Neuron (in vitro differentiated cells): ENCODE measurements at regions not wholly inside any gene's neighbourhood (a gene's known extent, or its start where the extent isn't known, plus 50 kb on each side); places are given as distances from the start of the nearest gene placed in this dataset.
"Not testable (repeated sequence)": the region's sequence is repeated elsewhere in the genome, so short reads cannot be mapped to it uniquely, and the experiment has no call there.

Source experiments
- H2AFZ ChIP-seq: one replicate; pipeline ENCODE4 v1.6.1; 2013; ENCODE audit warnings: low read depth, mild to moderate bottlenecking, inconsistent platforms, low read length, moderate library complexity
- H3K27me3 ChIP-seq: one replicate; pipeline ENCODE4 v1.6.1; 2013; ENCODE audit warnings: low read length; ENCODE audit not compliant: insufficient read depth
- H3K36me3 ChIP-seq: one replicate; pipeline ENCODE4 v1.6.1; 2013; ENCODE audit warnings: low read length; ENCODE audit not compliant: insufficient read depth
- H3K4me1 ChIP-seq: one replicate; pipeline ENCODE4 v1.6.1; 2013; ENCODE audit warnings: low read length; ENCODE audit not compliant: insufficient read depth
- H3K4me3 ChIP-seq: 2 replicates; pipeline ENCODE4 v1.5.1; 2013; ENCODE audit warnings: mild to moderate bottlenecking, low read length, moderate library complexity
- H3K9me3 ChIP-seq: one replicate; pipeline ENCODE4 v1.6.1; 2013; ENCODE audit warnings: low read length

DNA sequence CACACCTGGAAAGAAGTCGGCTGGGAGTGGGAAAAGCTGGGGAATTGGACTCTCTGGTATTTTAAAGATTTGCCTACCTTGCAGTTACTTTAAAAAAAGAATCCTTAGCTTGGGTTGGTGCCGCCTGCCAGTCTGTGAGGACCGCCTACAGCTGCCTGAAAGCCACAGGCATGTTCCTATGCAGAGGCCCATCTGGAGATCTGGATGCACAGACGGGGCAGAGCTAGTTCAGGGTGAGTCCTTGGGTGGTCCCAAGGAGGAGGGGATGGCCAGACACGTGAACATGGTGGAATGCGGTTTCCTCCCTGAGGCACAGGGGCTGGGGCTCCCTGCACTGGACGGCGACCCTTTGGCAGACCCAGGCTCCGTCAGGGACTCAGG lies 113.2 kb upstream of the IQSEC1 start:
- Histone ChIP-seq H3K36me3 (no peaks in the 10 kb centered on the region), H3K27me3 (no peaks in the 10 kb centered on the region)

DNA sequence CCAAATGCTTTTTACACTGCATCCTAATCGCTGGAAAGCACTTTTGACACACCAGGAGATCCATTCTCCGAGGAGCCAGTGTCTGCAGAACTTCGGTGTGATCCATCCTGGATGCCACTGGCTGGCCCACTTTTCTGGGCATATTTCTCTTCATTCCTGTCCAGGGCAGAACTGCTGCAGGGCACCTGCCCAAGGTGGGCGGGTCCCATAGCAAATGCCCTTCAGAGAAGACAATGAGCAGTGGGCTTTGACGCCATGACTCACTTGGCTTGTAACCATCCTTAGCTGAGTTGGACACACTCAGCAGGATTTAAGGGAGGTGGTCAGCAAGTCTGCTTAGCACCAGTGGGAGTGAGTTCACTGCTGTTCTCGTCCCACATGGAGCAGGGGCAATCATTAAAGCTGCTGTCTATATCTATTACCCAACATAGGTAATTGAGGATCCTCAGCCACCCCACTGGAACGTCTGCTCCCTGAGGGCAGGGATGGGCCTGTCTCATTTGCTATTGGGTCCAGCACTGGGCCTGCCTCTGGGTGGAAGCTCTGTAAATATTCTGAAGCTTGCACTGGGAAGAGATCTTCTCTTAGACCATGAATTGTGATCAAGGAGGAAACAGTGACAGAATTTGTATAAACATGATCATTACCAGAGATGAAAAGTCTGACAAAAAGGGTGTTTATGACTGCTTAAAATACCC lies 112.7 kb upstream of the IQSEC1 start:
- Histone ChIP-seq H3K27me3 (no peaks in the 10 kb centered on the region), H3K36me3 (no peaks in the 10 kb centered on the region), H2AFZ (no peak overlapping the region), H3K9me3 (no peaks in the 10 kb centered on the region), H3K4me1 (no peaks in the 10 kb centered on the region), H3K4me3 (no peak overlapping the region)

More for the DNA sequence above, 113.2 kb upstream of the IQSEC1 start:
- no peaks in the 10 kb centered on the region for H3K9me3 ChIP-seq
- no peaks in the 10 kb centered on the region for H3K4me1 ChIP-seq
- no peak overlapping the region for H2AFZ ChIP-seq
- H3K4me3 ChIP-seq = no peak overlapping the region

DNA sequence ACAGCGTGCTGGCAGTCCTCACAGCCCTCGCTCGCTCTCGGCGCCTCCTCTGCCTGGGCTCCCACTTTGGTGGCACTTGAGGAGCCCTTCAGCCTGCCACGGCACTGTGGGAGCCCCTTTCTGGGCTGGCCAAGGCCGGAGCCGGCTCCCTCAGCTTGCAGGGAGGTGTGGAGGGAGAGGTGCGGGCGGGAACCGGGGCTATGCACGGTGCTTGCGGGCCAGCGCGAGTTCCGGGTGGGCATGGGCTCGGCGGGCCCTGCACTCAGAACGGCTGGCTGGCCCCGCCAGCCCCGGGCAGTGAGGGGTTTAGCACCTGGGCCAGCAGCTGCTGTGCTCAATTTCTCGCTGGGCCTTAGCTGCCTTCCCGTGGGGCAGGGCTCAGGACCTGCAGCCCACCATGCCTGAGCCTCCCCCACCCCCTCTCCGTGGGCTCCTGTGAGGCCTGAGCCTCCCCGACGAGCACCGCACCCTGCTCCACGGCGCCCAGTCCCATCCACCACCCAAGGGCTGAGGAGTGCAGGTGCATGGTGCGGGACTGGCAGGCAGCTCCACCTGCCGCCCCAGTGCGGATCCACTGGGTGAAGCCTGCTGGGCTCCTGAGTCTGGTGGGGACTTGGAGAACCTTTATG lies 106.5 kb upstream of the IQSEC1 start:
- not testable (repeated sequence) for H3K9me3 ChIP-seq, H3K4me1 ChIP-seq, H2AFZ ChIP-seq, H3K27me3 ChIP-seq, H3K36me3 ChIP-seq, H3K4me3 ChIP-seq

DNA sequence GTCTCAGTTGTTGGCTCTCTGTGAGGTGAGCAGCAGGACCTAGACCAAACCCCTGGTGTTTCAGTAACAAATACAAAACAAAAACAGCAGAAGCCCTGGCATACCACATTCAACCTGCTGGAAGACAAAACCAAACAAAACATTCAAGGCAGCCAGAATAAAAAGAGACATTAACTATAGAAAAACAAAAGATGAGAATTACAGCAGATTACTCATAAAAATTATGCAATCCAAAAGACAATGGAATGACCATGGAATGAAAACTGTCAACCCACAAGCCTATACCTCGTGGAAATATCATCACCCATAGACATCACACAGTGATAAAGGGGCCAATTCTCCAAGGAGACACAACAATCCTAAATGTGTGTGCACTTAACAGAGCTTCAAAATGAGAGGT lies 106.0 kb upstream of the IQSEC1 start:
- Histone ChIP-seq H3K36me3 (no peaks in the 10 kb centered on the region), H3K9me3 (peaks cover 9% of the 10 kb centered on the region), H2AFZ (no peak overlapping the region), H3K4me3 (no peak overlapping the region), H3K4me1 (no peaks in the 10 kb centered on the region), H3K27me3 (no peaks in the 10 kb centered on the region)

DNA sequence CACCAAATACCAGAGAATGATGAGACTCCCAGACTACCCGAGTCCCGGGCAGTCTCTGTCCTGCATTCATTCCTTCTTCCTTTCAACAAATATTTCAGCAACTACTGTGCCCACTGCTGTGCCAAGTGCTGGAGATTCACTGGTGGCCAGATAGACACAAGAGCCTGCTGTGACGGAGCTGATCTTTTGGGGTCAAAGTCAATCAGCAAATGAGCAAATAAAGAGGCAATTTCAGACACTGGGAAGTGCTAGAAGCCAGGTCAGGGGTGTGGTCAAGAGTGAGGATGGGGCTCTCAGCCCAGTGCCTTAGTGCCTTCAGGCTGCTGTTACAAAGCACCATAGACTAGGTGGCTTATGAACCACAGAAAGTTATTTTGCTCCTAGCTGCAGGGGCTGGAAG lies 104.9 kb upstream of the IQSEC1 start:
- no peak overlapping the region for H3K4me3 ChIP-seq
- H3K27me3 ChIP-seq = no peaks in the 10 kb centered on the region
- H3K9me3 ChIP-seq = peaks cover 9% of the 10 kb centered on the region
- no peaks in the 10 kb centered on the region for H3K36me3 ChIP-seq
- no peaks in the 10 kb centered on the region for H3K4me1 ChIP-seq
- H2AFZ ChIP-seq = no peak overlapping the region

DNA sequence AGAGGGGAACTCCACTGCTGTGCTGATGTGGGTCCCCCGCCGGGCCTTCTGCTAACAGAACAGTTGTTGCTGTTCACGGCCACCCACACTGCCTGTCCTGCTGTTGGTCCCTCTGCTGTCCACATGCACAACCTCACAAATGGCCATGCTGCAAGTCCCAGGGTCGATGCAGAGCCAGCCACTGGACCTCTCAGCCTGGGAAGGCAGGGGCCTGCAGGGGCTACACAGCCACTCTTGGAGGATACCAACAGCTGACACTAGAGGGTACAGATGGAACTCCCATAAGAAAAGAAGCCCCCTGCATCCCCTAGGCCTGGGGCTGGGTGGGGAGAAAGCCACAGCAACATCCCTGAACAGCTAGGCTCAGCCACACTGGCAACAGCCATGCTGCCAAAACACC lies 104.4 kb upstream of the IQSEC1 start:
- no peak overlapping the region for H2AFZ ChIP-seq
- peaks cover 9% of the 10 kb centered on the region for H3K9me3 ChIP-seq
- no peak overlapping the region for H3K4me3 ChIP-seq
- no peaks in the 10 kb centered on the region for H3K27me3 ChIP-seq
- no peaks in the 10 kb centered on the region for H3K4me1 ChIP-seq
- no peaks in the 10 kb centered on the region for H3K36me3 ChIP-seq

DNA sequence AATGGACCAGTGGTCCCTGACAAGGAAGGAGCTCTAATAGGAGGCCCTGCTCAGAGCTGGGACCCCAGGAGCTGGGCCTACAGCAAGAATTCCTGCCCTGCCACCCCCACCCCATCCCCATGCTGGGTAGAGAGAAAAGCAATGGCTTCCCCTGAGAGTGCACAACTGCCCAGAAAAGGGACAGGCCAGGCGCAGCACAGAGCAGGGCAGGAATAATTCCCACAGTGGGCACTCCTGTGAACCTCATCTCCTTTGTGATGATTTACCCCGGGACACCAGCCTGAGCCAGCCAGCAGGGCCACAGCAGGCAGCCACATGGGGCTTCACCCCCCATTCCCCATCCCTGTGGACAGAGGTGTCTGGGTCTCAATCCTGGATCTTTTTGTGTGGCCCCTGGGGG lies 104.0 kb upstream of the IQSEC1 start:
- Histone ChIP-seq H3K27me3 (no peaks in the 10 kb centered on the region), H2AFZ (no peak overlapping the region), H3K36me3 (no peaks in the 10 kb centered on the region), H3K9me3 (peaks cover 9% of the 10 kb centered on the region), H3K4me3 (no peak overlapping the region), H3K4me1 (no peaks in the 10 kb centered on the region)

DNA sequence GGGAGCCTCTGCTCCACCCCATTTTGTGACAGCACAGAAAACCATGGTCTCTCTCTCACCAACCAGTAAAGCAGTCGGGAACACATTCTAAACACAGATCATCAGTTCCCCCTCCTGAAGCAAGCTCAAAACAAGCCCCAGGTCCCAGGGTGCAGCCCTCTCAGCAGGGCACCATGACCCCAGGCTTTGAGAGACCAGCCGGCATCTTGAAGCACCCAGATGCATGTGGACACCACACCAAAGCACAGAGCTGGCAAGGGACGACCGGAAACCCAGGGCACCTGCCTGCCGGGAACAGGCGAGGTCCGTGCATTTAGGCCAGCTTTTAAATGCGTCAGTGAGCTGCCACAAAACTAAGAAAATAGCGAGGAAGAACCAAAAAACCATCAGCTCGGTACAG lies 103.2 kb upstream of the IQSEC1 start:
- no peaks in the 10 kb centered on the region for H3K36me3 ChIP-seq
- no peak overlapping the region for H2AFZ ChIP-seq
- H3K27me3 ChIP-seq = no peaks in the 10 kb centered on the region
- H3K4me1 ChIP-seq = no peaks in the 10 kb centered on the region
- peaks cover 9% of the 10 kb centered on the region for H3K9me3 ChIP-seq
- no peak overlapping the region for H3K4me3 ChIP-seq

DNA sequence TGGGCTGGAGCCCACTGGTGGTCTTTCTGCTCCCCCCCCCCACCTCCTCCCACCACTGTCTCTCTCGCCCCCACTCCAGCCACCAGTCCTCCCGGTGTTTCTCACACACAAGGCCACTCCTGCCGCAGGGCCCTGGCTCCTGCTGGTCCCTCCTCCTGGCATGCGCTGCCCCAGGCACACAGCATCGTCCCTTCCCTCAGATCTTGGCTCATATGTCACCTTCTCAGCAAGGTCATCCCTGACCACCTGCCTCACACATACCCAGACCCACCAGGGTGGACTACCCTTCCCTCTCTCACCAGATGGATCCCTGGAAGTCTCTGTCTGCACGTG lies 101.5 kb upstream of the IQSEC1 start:
- Histone ChIP-seq H3K27me3 (no peaks in the 10 kb centered on the region), H3K36me3 (no peaks in the 10 kb centered on the region), H3K4me3 (no peak overlapping the region), H2AFZ (no peak overlapping the region), H3K4me1 (no peaks in the 10 kb centered on the region), H3K9me3 (peaks cover 9% of the 10 kb centered on the region)

DNA sequence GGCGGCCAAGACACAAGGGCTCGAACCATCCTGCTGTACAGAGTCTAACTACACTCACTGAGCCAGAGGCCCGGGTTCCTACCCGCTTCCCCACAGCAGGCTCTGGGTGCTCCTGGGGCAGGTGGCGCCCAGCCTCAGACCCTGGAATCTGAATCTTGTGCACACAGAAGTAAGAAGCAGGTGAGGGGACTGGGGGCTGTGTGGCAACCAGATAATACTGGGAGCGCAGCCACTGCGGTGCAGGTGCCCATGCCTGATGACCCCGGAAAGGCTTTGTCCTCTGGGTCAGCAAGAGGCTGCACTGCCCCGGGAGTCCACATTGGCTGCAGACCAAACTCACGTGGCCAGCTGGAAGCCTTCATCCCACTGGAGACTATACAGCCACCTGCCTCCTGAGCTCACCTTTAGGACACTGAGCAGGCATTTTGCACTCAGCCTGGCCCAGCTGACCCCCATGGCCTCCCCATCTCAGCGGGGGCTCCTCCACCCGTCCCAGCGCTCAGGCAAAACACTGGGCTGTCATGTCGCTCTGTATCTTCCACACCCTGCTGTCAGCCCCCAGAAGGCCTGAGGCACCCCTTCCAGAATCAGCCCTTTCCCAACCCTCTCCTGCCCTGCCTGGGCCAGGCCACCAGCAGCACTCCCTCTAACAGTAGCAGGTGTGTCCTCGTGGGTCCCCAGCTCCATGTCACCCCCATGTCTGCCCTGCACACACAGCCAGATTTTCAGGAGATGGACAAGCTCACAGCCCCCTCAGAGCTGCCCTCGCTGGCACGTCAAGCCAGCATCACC lies 101.0 kb upstream of the IQSEC1 start:
- H3K9me3 ChIP-seq = peaks cover 7% of the 10 kb centered on the region
- no peaks in the 10 kb centered on the region for H3K36me3 ChIP-seq
- no peak overlapping the region for H2AFZ ChIP-seq
- no peak overlapping the region for H3K4me3 ChIP-seq
- no peaks in the 10 kb centered on the region for H3K27me3 ChIP-seq
- no peaks in the 10 kb centered on the region for H3K4me1 ChIP-seq

DNA sequence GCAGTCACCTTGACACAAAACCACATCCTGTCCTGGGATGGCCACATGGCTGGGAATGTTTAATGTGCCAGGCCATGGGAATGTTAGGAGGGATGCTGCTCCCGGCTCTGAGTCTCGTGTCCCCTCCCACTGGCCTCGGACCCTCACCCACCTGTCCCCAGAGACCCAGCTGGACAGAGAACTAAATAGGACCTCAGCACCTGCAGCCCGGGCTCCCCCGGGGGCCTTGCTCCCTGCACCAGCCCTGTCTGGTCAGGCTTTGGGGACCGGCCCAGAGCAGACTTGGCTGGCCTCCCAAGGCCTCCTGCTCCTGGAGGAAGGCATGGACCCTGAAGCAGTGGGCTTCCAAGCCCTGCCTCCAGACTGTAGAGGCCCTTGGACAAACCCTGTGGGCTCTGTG lies 100.0 kb upstream of the IQSEC1 start:
- Histone ChIP-seq H3K9me3 (peaks cover under 1% of the 10 kb centered on the region), H3K27me3 (no peaks in the 10 kb centered on the region), H3K36me3 (no peaks in the 10 kb centered on the region), H3K4me3 (no peak overlapping the region), H3K4me1 (no peaks in the 10 kb centered on the region), H2AFZ (no peak overlapping the region)

DNA sequence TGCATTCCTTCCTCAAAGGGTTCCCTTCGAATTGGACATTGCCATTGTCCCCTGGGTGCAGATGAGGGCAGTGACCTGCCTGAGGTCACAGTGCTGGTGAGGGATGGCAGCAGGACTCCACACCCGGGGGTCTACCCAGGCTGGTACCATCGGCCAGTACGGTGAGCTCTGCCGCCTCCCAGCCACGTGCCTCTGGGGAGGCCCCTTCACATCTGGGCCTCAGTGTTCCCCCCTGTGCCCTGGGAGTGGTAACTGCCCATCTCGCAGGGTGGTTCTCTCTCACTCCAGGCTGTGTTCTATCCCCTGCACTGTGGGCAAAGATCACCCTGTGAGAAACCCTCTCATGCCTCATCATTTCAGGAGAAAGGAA lies 99.4 kb upstream of the IQSEC1 start:
- Histone ChIP-seq H2AFZ (no peak overlapping the region), H3K4me1 (no peaks in the 10 kb centered on the region), H3K36me3 (no peaks in the 10 kb centered on the region), H3K4me3 (no peak overlapping the region), H3K9me3 (no peaks in the 10 kb centered on the region), H3K27me3 (no peaks in the 10 kb centered on the region)

DNA sequence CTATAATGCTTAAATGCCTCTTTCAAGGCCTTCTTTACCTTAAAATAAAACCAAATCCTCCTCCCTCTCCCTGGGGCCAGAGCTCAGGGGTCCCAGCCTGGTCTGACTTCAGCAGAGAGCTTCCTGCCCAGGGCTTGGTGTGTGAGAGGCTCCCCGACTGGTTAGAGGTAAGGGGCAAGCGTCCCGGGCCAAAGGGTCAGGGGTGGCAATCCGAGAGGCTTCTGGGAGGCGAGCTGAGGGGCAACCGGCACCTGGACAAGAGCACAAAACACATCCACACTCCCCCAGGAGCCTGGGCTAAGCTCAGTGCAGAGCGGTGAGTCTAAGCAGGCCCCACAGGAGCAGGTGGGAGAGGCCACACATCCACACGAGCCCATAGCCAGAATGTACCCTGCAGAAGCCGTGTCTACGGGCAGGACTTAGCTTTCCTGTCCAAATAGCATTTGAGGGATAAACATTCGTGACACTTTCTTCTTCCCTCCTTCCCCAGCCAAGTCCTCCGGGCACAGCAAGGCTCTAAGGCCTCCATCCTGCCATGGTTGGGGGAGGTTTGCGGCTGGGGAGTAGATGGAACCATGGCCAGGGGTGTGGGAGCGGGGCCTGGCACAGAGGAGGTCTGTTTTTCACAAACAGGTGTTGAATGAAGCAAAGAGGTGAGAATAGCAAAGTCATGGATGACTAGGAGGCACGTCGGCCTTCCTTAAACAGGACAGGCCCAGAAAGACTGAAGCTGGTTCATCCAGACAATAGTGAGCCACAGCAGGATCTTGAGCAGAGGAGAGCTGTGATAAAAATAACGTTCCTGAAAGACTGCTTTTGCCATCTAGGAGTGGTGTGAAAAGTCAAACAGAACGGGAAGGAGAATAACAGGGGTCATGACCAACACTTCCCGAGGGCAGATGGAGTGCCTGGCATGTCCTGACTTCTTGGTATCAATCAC lies 98.7 kb upstream of the IQSEC1 start:
- H3K9me3 ChIP-seq = no peaks in the 10 kb centered on the region
- H2AFZ ChIP-seq = no peak overlapping the region
- no peaks in the 10 kb centered on the region for H3K27me3 ChIP-seq
- H3K4me3 ChIP-seq = no peak overlapping the region
- no peaks in the 10 kb centered on the region for H3K36me3 ChIP-seq
- no peaks in the 10 kb centered on the region for H3K4me1 ChIP-seq
